NCI-H1694 (cell line): ENCODE measurements at regions not wholly inside any gene's neighbourhood (a gene's known extent, or its start where the extent isn't known, plus 50 kb on each side); places are given as distances from the start of the nearest gene placed in this dataset.

ENCODE experiments used
- DNase-seq: peaks from one replicate; lab custom pipeline; 2025; lab: John Stamatoyannopoulos, UW

- DNase-seq: no peak
Measured at GRCh38 chr9:27888661-27889295, 315.5 kb upstream of the C9orf72 start.

- DNase-seq: no peak
Measured at GRCh38 chr9:27924502-27924901, 351.2 kb upstream of the C9orf72 start.

- no peak for DNase-seq
Measured at GRCh38 chr9:27925815-27926214, 352.5 kb upstream of the C9orf72 start.

- DNase-seq: no peak
Measured at GRCh38 chr9:27929841-27930240, 356.6 kb upstream of the C9orf72 start.

- DNase-seq: no peak
Measured at GRCh38 chr9:27933210-27934025, 360.1 kb upstream of the C9orf72 start.

- DNase-seq: no peak
Measured at GRCh38 chr9:27934471-27934870, 361.2 kb upstream of the C9orf72 start.

GRCh38 chr9:27939186-27939585 lies 365.9 kb upstream of the C9orf72 start:
- no peak for DNase-seq

- no peak for DNase-seq
Measured at GRCh38 chr9:27940535-27940934, 367.3 kb upstream of the C9orf72 start.

GRCh38 chr9:27943501-27943900 lies 370.2 kb upstream of the C9orf72 start:
- no peak for DNase-seq

- DNase-seq: no peak
Measured at GRCh38 chr9:27945386-27945785, 372.1 kb upstream of the C9orf72 start.

GRCh38 chr9:27950382-27950781 lies 377.1 kb upstream of the C9orf72 start:
- DNase-seq: no peak

- no peak for DNase-seq
Measured at GRCh38 chr9:27954858-27955257, 381.6 kb upstream of the C9orf72 start.

GRCh38 chr9:27963836-27964235 lies 390.6 kb upstream of the C9orf72 start:
- DNase-seq: no peak

- DNase-seq: no peak
Measured at GRCh38 chr9:27967210-27967609, 393.9 kb upstream of the C9orf72 start.

GRCh38 chr9:27977931-27978330 lies 404.6 kb upstream of the C9orf72 start:
- DNase-seq: no peak

GRCh38 chr9:27985714-27986113 lies 412.4 kb upstream of the C9orf72 start:
- DNase-seq: no peak

GRCh38 chr9:27990524-27990923 lies 417.2 kb upstream of the C9orf72 start:
- DNase-seq: no peak

GRCh38 chr9:27991221-27991620 lies 417.9 kb upstream of the C9orf72 start:
- DNase-seq: no peak

GRCh38 chr9:28001096-28001495 lies 427.8 kb upstream of the C9orf72 start:
- no peak for DNase-seq

- no peak for DNase-seq
Measured at GRCh38 chr9:28004900-28005299, 431.6 kb upstream of the C9orf72 start.

GRCh38 chr9:28005779-28006178 lies 432.5 kb upstream of the C9orf72 start:
- DNase-seq: no peak

GRCh38 chr9:28007097-28007817 lies 434.0 kb upstream of the C9orf72 start:
- no peak for DNase-seq

- no peak for DNase-seq
Measured at GRCh38 chr9:28014212-28014611, 440.9 kb upstream of the C9orf72 start.
